GM21529 (cell line): ENCODE measurements at regions not wholly inside any gene's neighbourhood (a gene's known extent, or its start where the extent isn't known, plus 50 kb on each side); places are given as distances from the start of the nearest gene placed in this dataset.
"Not testable (repeated sequence)": the region's sequence is repeated elsewhere in the genome, so short reads cannot be mapped to it uniquely, and the experiment has no call there.

Experiments
- ATAC-seq: cut with Tn5 transposase; IDR thresholded peaks from one replicate; pipeline ENCODE4 v1.9.1; 2021; ENCODE audit not compliant: unreplicated experiment

GRCh38 chr3:106116733-106117489 lies 248.1 kb upstream of the CBLB start:
- no peak for ATAC-seq

GRCh38 chr3:106117490-106117858 lies 248.7 kb upstream of the CBLB start:
- no peak for ATAC-seq

GRCh38 chr3:106119614-106120082 lies 250.8 kb upstream of the CBLB start:
- no peak for ATAC-seq

GRCh38 chr3:106120356-106120755 lies 251.5 kb upstream of the CBLB start:
- ATAC-seq: no peak

- ATAC-seq: no peak
These were observed 252.9 kb upstream of the CBLB start for GRCh38 chr3:106121491-106122289.

GRCh38 chr3:106124818-106125217 lies 256.0 kb upstream of the CBLB start:
- ATAC-seq: no peak

- no peak for ATAC-seq
These were observed 256.5 kb upstream of the CBLB start for GRCh38 chr3:106125321-106125720.

- ATAC-seq: no peak
These were observed 257.4 kb upstream of the CBLB start for GRCh38 chr3:106126067-106126845.

GRCh38 chr3:106126846-106127235 lies 258.0 kb upstream of the CBLB start:
- ATAC-seq: no peak

- no peak for ATAC-seq
These were observed 261.1 kb upstream of the CBLB start for GRCh38 chr3:106129939-106130338.

- no peak for ATAC-seq
These were observed 261.8 kb upstream of the CBLB start for GRCh38 chr3:106130384-106131198.

GRCh38 chr3:106135451-106136160 lies 266.8 kb upstream of the CBLB start:
- ATAC-seq: no peak

- ATAC-seq: no peak
These were observed 271.0 kb upstream of the CBLB start for GRCh38 chr3:106139826-106140225.

GRCh38 chr3:106140431-106140830 lies 271.6 kb upstream of the CBLB start:
- no peak for ATAC-seq

GRCh38 chr3:106144030-106144429 lies 275.2 kb upstream of the CBLB start:
- no peak for ATAC-seq

GRCh38 chr3:106148440-106149082 lies 279.7 kb upstream of the CBLB start:
- not testable (repeated sequence) for ATAC-seq

- ATAC-seq: no peak
These were observed 288.6 kb upstream of the CBLB start for GRCh38 chr3:106157411-106157810.

GRCh38 chr3:106160396-106160795 lies 291.6 kb upstream of the CBLB start:
- ATAC-seq: no peak

- ATAC-seq: no peak
These were observed 292.4 kb upstream of the CBLB start for GRCh38 chr3:106161246-106161645.

GRCh38 chr3:106167728-106168127 lies 298.9 kb upstream of the CBLB start:
- ATAC-seq: peak; percentile 77
